ENCODE measurements at regions not wholly inside any gene's neighbourhood (a gene's known extent, or its start where the extent isn't known, plus 50 kb on each side); places are given as distances from the start of the nearest gene placed in this dataset.

DNA sequence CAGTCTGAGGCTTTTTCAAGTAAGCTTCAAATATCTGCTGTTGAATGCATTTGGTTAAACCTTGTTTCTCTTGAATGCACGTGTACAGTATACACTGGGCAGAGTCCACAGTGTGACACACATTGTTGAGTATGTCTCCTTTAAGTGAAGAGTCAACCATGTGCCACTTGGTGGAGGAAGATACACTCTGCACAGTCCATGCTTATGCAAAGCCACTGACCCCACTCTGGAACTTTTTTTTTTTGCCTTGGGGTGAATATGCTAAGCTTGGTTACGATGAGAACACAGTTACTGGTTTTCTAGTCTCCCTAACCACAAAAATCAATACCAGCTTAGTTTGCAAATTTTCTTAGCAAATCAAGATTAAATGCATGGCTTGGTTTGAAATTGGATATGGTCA, 186.8 kb upstream of the VIPR2 start:
- no peak for TF ChIP-seq POLR2A (IDR thresholded peaks at IDR 0.05)
- TF ChIP-seq, protein P1, sequence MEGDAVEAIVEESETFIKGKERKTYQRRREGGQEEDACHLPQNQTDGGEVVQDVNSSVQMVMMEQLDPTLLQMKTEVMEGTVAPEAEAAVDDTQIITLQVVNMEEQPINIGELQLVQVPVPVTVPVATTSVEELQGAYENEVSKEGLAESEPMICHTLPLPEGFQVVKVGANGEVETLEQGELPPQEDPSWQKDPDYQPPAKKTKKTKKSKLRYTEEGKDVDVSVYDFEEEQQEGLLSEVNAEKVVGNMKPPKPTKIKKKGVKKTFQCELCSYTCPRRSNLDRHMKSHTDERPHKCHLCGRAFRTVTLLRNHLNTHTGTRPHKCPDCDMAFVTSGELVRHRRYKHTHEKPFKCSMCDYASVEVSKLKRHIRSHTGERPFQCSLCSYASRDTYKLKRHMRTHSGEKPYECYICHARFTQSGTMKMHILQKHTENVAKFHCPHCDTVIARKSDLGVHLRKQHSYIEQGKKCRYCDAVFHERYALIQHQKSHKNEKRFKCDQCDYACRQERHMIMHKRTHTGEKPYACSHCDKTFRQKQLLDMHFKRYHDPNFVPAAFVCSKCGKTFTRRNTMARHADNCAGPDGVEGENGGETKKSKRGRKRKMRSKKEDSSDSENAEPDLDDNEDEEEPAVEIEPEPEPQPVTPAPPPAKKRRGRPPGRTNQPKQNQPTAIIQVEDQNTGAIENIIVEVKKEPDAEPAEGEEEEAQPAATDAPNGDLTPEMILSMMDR (IDR thresholded peaks at IDR 0.05) = no peak

Data from thyroid gland (tissue), 4 donors.